GM23338 (cell line): ENCODE measurements at regions not wholly inside any gene's neighbourhood (a gene's known extent, or its start where the extent isn't known, plus 50 kb on each side); places are given as distances from the start of the nearest gene placed in this dataset.

Experiments used
- ATAC-seq: fragments of 200-7000 bp; cut with Tn5 transposase; 3 replicates; pipeline ENCODE4 v1.9.1; 2020
- DNase-seq: peaks from one replicate; pipeline ENCODE4 v3.0.0-alpha.2; 2015; ENCODE audit warnings: low spot score
- H2AFZ ChIP-seq: fragments of 200-600 bp; sonication (generic); 2 replicates; pipeline ENCODE4 v1.8.0; 2016; ENCODE audit warnings: antibody characterized with exemption, mild to moderate bottlenecking, moderate library complexity
- H3F3A ChIP-seq: fragments of 200-600 bp; sonication (generic); replicated peaks from 2 replicates; pipeline ENCODE4 v1.8.0; 2017; ENCODE audit warnings: antibody characterized with exemption, mixed run types, low read depth
- H3K27ac ChIP-seq: fragments of 200-600 bp; sonication (generic); 2 replicates; pipeline ENCODE4 v1.6.1; 2016; ENCODE audit warnings: low read depth
- H3K27me3 ChIP-seq: fragments of 200-600 bp; sonication (generic); 2 replicates; pipeline ENCODE4 v1.8.0; 2016; ENCODE audit warnings: mild to moderate bottlenecking, mixed run types, moderate library complexity; ENCODE audit not compliant: insufficient read depth
- H3K36me3 ChIP-seq: fragments of 200-600 bp; sonication (generic); 2 replicates; pipeline ENCODE4 v1.8.0; 2016; ENCODE audit warnings: mild to moderate bottlenecking; ENCODE audit not compliant: insufficient read depth
- H3K4me1 ChIP-seq: fragments of 200-600 bp; sonication (generic); 2 replicates; pipeline ENCODE4 v1.8.0; 2016; ENCODE audit warnings: mild to moderate bottlenecking, moderate library complexity; ENCODE audit not compliant: insufficient read depth
- H3K4me2 ChIP-seq: fragments of 200-600 bp; sonication (generic); 2 replicates; pipeline ENCODE4 v1.7.1; 2017; ENCODE audit warnings: mixed run types
- H3K4me3 ChIP-seq: fragments of 200-600 bp; sonication (generic); 2 replicates; pipeline ENCODE4 v1.6.1; 2016; ENCODE audit warnings: mixed run types
- H3K79me2 ChIP-seq: fragments of 200-600 bp; sonication (generic); replicated peaks from 2 replicates; pipeline ENCODE4 v1.8.0; 2017; ENCODE audit warnings: mild to moderate bottlenecking; ENCODE audit not compliant: insufficient read depth
- H3K9me2 ChIP-seq: fragments of 200-600 bp; sonication (generic); 2 replicates; pipeline ENCODE4 v1.8.0; 2017; ENCODE audit not compliant: insufficient read depth
- H4K20me1 ChIP-seq: fragments of 200-600 bp; sonication (generic); replicated peaks from 2 replicates; pipeline ENCODE4 v1.8.0; 2017; ENCODE audit warnings: mild to moderate bottlenecking; ENCODE audit not compliant: insufficient read depth
- H3K27ac Mint-ChIP-seq: 2 replicates; pipeline ENCODE4 v1.8.0; 2020; ENCODE audit warnings: inconsistent platforms, mild to moderate bottlenecking, moderate library complexity, mixed read lengths
- H3K27me3 Mint-ChIP-seq: 3 replicates; pipeline ENCODE4 v1.8.0; 2022; ENCODE audit warnings: low read depth, mild to moderate bottlenecking, moderate library complexity, mixed read lengths, inconsistent platforms; ENCODE audit not compliant: insufficient read depth, poor library complexity
- H3K36me3 Mint-ChIP-seq: 3 replicates; pipeline ENCODE4 v1.8.0; 2021; ENCODE audit warnings: low read depth, mild to moderate bottlenecking, inconsistent platforms, moderate library complexity, mixed read lengths
- H3K4me1 Mint-ChIP-seq: 3 replicates; pipeline ENCODE4 v1.8.0; 2020; ENCODE audit warnings: mild to moderate bottlenecking, inconsistent platforms, mixed read lengths
- H3K4me3 Mint-ChIP-seq: 3 replicates; pipeline ENCODE4 v1.8.0; 2021; ENCODE audit warnings: moderate library complexity, mild to moderate bottlenecking, inconsistent platforms, mixed read lengths
- H3K9me3 Mint-ChIP-seq: 3 replicates; pipeline ENCODE4 v1.8.0; 2020; ENCODE audit warnings: moderate library complexity, mild to moderate bottlenecking, inconsistent platforms, mixed read lengths
- CTCF ChIP-seq, 2 experiments: fragments of 200-600 bp in 1 of 2; sonication (generic) in 1 of 2; conservative IDR thresholded peaks; 2 replicates each; pipeline versions ENCODE4 v1.5.1 to v1.6.1; 2016 to 2017; ENCODE audit warnings: antibody characterized with exemption in 2 of 2, low read depth in 2 of 2, mild to moderate bottlenecking in 2 of 2, moderate library complexity in 1 of 2
- ETS1 ChIP-seq: IDR thresholded peaks from 2 replicates; pipeline ENCODE4 v1.6.1; 2016; ENCODE audit warnings: antibody characterized with exemption
- JUNB ChIP-seq: IDR thresholded peaks from one replicate; pipeline ENCODE4 v1.6.1; 2016; ENCODE audit warnings: antibody characterized with exemption; ENCODE audit not compliant: unreplicated experiment
- POLR2AphosphoS5 ChIP-seq: IDR thresholded peaks from 2 replicates; pipeline ENCODE4 v1.6.1; 2016; ENCODE audit warnings: antibody characterized with exemption, low read depth
- REST ChIP-seq: IDR thresholded peaks from one replicate; pipeline ENCODE4 v1.6.1; 2018; ENCODE audit warnings: antibody characterized with exemption; ENCODE audit not compliant: unreplicated experiment
- STAT1 ChIP-seq: IDR thresholded peaks from one replicate; pipeline ENCODE4 v1.6.1; 2016; ENCODE audit warnings: antibody characterized with exemption; ENCODE audit not compliant: unreplicated experiment
- ZNF114 ChIP-seq: fragments of 250-450 bp; sonication (Bioruptor Pico); IDR thresholded peaks from 2 replicates; pipeline ENCODE4 v1.5.0; 2020; ENCODE audit warnings: mild to moderate bottlenecking, moderate library complexity
- ZNF462 ChIP-seq: fragments of 250-450 bp; sonication (Bioruptor Pico); IDR thresholded peaks from 2 replicates; pipeline ENCODE4 v1.5.0; 2020; ENCODE audit warnings: mild to moderate bottlenecking, moderate library complexity

- no peak overlapping the region for H2AFZ ChIP-seq
- H3K36me3 ChIP-seq, result no peaks in the 10 kb centered on the region
- no peaks in the 10 kb centered on the region for H3F3A ChIP-seq
- Mint-ChIP-seq H3K27me3 (no peaks in the 10 kb centered on the region), H3K4me3 (no peak overlapping the region), H3K4me1 (no peaks in the 10 kb centered on the region), H3K36me3 (no peaks in the 10 kb centered on the region), H3K27ac (no peak overlapping the region; the same call in 1 of the 2 replicates), H3K9me3 (no peaks in the 10 kb centered on the region)
- H3K27ac ChIP-seq, result no peak overlapping the region
- no peaks in the 10 kb centered on the region for H3K4me1 ChIP-seq
- ATAC-seq (no peak), DNase-seq (no peak)
- H4K20me1 ChIP-seq, result no peaks in the 10 kb centered on the region
- no peak overlapping the region for H3K4me3 ChIP-seq
- no peaks in the 10 kb centered on the region for H3K79me2 ChIP-seq
- H3K9me2 ChIP-seq, result no peaks in the 10 kb centered on the region
- no peaks in the 10 kb centered on the region for H3K27me3 ChIP-seq
- H3K4me2 ChIP-seq, result no peak overlapping the region
- TF ChIP-seq ZNF114 (CRISPR knock-in tag) (no peak), CTCF (conservative IDR thresholded peaks at IDR 0.05; ENCODE audit: low read depth in 2 of 2) (no peak), POLR2AphosphoS5 (no peak), REST (no peak), ETS1 (no peak), JUNB (no peak), STAT1 (no peak), ZNF462 (CRISPR knock-in tag) (no peak)
Measured at GRCh38 chr3:124572851-124573405, 157.3 kb upstream of the UMPS start.
